RWPE1 (cell line): ENCODE measurements at regions not wholly inside any gene's neighbourhood (a gene's known extent, or its start where the extent isn't known, plus 50 kb on each side); places are given as distances from the start of the nearest gene placed in this dataset.

Experiments used
- CTCF ChIA-PET: fragments of 350-600 bp; sonication (Branson Sonifier 250); formaldehyde crosslinking; extraction: SDS; loops from one replicate; lab custom pipeline; 2021; lab: Yijun Ruan, JAX
- POLR2A ChIA-PET: fragments of 400-600 bp; formaldehyde crosslinking; extraction: SDS; loops from one replicate; lab custom pipeline; 2020; ENCODE audit warnings: antibody characterized with exemption; ENCODE audit not compliant: low non-redundant PET; lab: Yijun Ruan, JAX
- DNase-seq: peaks from one replicate; pipeline ENCODE4 v3.0.0; 2012; ENCODE audit warnings: low spot score
- H3K27ac ChIP-seq: fragments of 450-650 bp; 2 replicates; pipeline ENCODE4 v1.5.1; 2017
- CTCF ChIP-seq: fragments of 450-650 bp; conservative IDR thresholded peaks from 2 replicates; pipeline ENCODE4 v1.5.1; 2017; ENCODE audit warnings: low read depth, mild to moderate bottlenecking

GRCh38 chr22:49238181-49239141, 589.2 kb downstream of the BRD1 start:
- no peak overlapping the region for H3K27ac ChIP-seq
- ChIA-PET POLR2A (no interaction called here), CTCF (no interaction called here)
- DNase-seq: no peak
- TF ChIP-seq CTCF: no peak

DNA sequence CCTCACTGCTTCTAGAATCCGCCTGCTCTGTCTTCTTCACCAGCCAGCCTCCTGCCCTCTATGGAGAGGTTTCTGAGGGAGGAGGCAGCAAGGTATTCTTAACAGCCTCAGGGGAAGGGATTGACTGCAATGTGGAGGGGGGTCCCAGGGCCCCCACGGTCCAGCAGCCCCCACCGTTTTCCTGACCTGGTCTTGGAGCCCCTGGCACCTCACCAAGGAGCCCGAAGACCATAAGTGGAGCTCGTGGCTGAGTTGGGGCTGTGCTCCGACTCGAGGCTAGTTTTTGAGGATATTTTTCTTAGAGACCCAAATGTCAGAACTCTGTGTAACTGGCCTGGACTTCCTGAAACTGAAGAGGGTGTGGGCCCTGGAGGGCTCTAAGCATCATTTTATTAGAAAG, 590.0 kb downstream of the BRD1 start:
- POLR2A ChIA-PET: no interaction called here

DNA sequence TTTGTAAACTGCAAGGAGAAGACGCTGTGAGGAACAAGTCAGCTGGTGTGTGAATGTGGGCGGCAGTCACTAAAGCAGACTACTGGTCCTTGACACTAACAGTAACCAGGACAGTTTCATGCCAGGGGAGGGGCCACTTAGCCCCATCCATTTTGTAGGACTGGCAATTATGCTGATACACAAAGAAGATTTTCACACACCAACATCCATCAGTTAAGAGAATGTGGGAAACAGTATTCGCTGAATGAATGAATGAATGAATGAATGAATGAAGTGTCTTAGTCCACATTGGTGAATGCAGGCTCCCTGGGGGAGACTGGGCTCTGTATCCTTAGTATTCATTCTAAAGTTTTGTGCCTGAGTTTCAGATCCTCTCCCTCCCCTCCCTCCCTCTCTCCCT, 590.4 kb downstream of the BRD1 start:
- TF ChIP-seq CTCF: no peak
- POLR2A ChIA-PET: no interaction called here
- H3K27ac ChIP-seq: no peak overlapping the region
- DNase-seq: no peak
- CTCF ChIA-PET: no interaction called here

More for the DNA sequence above, 590.0 kb downstream of the BRD1 start:
- TF ChIP-seq CTCF: no peak
- CTCF ChIA-PET: no interaction called here
- H3K27ac ChIP-seq: no peak overlapping the region
- no peak for DNase-seq

DNA sequence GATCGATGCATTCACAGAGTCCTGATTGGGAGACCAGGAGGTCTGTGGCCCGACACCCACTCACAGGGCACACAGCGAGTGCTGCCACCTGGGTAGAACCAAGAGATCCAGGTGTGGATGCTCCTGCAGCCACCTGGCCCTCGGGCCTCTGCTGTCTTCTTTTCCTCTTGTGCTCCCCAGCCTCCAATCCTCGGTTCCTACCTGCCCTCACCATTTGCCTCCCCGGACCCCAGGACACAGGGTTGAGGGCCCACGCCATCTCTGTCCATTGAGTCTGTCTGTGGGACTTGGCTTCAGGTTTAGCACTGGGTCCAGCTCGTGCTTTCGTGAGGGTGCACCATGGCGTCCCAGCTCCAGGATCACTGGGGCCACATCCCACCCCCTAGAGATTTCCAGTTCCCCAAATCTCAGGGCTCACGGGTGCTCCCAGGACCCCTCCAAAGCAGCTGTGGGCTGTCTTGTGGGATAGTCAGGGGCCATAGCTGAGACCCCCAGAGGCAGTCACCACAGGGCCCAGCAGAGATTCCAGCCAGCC, 591.1 kb downstream of the BRD1 start:
- DNase-seq: no peak
- no peak for TF ChIP-seq CTCF
- no peak overlapping the region for H3K27ac ChIP-seq
- CTCF ChIA-PET: no interaction called here
- POLR2A ChIA-PET: no interaction called here

DNA sequence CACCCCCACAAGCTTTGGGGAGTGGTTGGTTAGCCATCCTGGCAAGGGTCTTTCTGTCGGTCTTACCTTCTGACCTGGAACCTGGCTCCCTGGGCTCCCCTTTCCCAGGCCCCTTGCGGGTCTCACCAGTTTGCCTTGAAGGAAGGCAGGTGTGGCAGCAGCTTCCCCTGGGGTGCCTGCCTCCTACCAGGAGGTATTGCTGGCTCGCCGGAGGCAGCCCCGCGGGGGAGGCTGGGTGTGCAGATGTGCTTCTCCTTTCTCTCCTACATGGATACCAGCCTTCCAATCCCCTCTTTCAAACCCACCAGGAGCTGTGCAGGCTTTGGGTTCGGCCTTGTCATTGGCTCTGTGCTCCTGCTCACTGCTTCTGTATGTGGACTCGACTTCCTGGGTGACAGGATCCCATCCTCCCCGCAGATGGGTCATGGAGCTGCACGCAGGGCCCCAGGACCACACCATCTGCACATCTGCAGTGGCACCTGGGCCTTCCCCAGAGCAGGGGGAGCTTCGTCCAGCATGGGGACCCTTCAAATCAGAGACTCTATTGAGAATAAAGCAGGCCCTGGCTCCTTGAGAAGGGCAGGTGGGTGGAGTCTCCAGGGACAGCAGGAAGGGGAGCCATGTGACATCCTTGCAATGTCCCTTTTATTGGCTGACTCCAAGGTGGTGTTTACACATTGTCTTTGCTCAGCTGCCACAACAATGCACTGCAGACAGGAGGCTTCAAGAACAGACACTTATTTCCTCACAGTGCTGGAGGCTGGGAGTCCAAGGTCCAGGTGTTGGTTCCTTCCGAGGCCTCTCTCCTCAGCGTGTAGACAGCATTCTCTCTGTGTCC, 592.0 kb downstream of the BRD1 start:
- no peak for DNase-seq
- ChIA-PET POLR2A (no interaction called here), CTCF (no interaction called here)
- TF ChIP-seq CTCF: no peak
- H3K27ac ChIP-seq: no peak overlapping the region

DNA sequence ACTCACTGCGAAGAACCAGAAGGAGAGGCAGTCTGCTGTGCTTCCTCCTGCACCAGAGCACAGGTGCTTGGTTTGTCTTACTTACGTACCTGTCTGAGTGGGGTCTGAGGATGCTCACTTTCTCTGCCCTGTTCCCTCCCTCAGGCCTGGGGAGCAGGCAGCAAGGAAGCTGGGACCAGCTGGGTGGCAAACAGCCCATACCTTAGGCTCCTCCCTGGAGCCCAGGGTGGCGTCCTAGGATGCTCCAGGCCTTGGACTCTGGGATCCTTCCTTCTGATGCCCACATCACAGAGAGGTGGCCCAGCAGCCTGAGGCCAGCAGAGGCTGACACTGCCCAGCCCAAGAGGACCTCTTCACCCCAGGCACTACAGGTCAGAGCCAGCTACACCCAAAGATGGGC, 593.2 kb downstream of the BRD1 start:
- no peak overlapping the region for H3K27ac ChIP-seq
- DNase-seq: no peak
- TF ChIP-seq CTCF: no peak
- ChIA-PET POLR2A (no interaction called here), CTCF (no interaction called here)
